Naive thymus-derived CD8-positive, alpha-beta T cell (primary cell): ENCODE measurements at regions not wholly inside any gene's neighbourhood (a gene's known extent, or its start where the extent isn't known, plus 50 kb on each side); places are given as distances from the start of the nearest gene placed in this dataset.

ENCODE experiments used
- ATAC-seq, 2 donors: fragments of 150-1000 bp; cut with Tn5 transposase in 1 of 2; sonication (Bioruptor Pico), chemical (Tn5 transposase) in 1 of 2; 1 replicate in 1 of 2; 2 replicates in 1 of 2; pipeline ENCODE4 v1.10.0; 2021; ENCODE audit warnings: mild to moderate bottlenecking in 2 of 2, moderate library complexity in 2 of 2
- POLR2A ChIA-PET: fragments of 350-600 bp; sonication (Branson Sonifier 250); formaldehyde crosslinking; loops from one replicate; lab custom pipeline; 2021; ENCODE audit warnings: antibody characterized with exemption; lab: Charles Lee
- DNase-seq, 10 donors: peaks; one replicate each; pipeline versions ENCODE4 v3.0.0 to v3.0.0-alpha.2; 2020 to 2022
- H3K27ac Mint-ChIP-seq, 10 donors: one replicate each; pipeline ENCODE4 v1.8.0; 2020 to 2022; ENCODE audit warnings: mild to moderate bottlenecking in 10 of 10, mixed read lengths in 10 of 10, moderate library complexity in 4 of 10, inconsistent platforms in 1 of 10
- H3K27me3 Mint-ChIP-seq, 5 donors: one replicate each; pipeline ENCODE4 v1.8.0; 2021 to 2022; ENCODE audit warnings: mixed read lengths in 5 of 5
- H3K36me3 Mint-ChIP-seq, 3 donors: one replicate each; pipeline ENCODE4 v1.8.0; 2020 to 2022; ENCODE audit warnings: mixed read lengths in 3 of 3, mild to moderate bottlenecking in 2 of 3, inconsistent platforms in 1 of 3
- H3K4me1 Mint-ChIP-seq, 4 donors: one replicate each; pipeline ENCODE4 v1.8.0; 2021 to 2022; ENCODE audit warnings: mixed read lengths in 4 of 4
- H3K4me3 Mint-ChIP-seq, 10 donors: one replicate each; pipeline ENCODE4 v1.8.0; 2020 to 2022; ENCODE audit warnings: mild to moderate bottlenecking in 10 of 10, mixed read lengths in 10 of 10, moderate library complexity in 6 of 10, inconsistent platforms in 1 of 10
- H3K9me3 Mint-ChIP-seq, 9 donors: one replicate each; pipeline ENCODE4 v1.8.0; 2020 to 2022; ENCODE audit warnings: mixed read lengths in 9 of 9, mild to moderate bottlenecking in 3 of 9, inconsistent platforms in 1 of 9, moderate library complexity in 1 of 9

DNA sequence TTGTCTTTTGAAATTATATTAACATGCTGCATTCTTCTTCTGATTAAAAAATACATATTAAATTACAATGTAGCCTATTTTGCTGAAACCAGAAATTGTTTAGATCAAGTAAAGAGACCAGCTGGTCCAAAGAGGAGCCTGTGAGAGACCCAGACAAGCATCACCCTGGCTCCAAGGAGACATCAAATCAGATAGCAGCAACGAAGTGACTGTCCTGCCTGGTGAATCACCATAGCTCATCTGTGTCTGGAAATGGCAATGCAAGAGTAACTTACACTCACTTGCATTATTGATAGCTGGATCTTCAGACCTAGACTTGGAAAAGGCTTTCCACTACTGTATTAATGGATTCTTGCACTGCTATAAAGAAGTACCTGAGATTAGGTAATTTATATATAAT lies 169.1 kb downstream of the KCTD12 start:
- no peaks in the 10 kb centered on the region for H3K27me3 Mint-ChIP-seq
- H3K9me3 Mint-ChIP-seq: no peaks in the 10 kb centered on the region
- no peak overlapping the region for H3K4me3 Mint-ChIP-seq
- H3K36me3 Mint-ChIP-seq: no peaks in the 10 kb centered on the region
- H3K4me1 Mint-ChIP-seq: peaks cover 0 to 3% (median 0%) of the 10 kb centered on the region in 4 donors
- ATAC-seq (no peak), DNase-seq (no peak)
- no peak overlapping the region for H3K27ac Mint-ChIP-seq
- POLR2A ChIA-PET: no interaction called here

DNA sequence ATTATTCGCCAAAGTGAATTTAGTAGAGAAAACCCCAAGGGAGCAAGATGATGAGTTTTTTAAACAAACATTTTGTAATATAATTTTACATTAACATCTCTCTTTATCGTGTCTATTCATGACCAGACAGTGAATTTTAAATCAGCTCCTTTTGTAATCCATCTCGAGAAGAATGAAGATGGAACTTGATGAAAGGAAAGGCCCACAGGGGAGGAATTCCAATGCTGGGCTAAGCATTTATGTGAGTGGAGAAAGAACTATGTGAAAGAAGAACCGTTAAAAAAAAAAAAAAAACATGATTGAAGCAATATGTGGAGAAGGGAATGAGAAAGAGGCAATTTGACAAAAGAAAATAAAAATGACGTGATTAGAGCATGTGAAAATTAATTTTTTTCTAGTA lies 170.6 kb downstream of the KCTD12 start:
- ATAC-seq (no peak), DNase-seq (no peak)
- Mint-ChIP-seq H3K4me3 (no peak overlapping the region), H3K4me1 (peaks cover 0 to 3% (median 0%) of the 10 kb centered on the region in 4 donors), H3K9me3 (no peaks in the 10 kb centered on the region), H3K36me3 (no peaks in the 10 kb centered on the region), H3K27ac (no peak overlapping the region), H3K27me3 (no peaks in the 10 kb centered on the region)
- POLR2A ChIA-PET: no interaction called here

DNA sequence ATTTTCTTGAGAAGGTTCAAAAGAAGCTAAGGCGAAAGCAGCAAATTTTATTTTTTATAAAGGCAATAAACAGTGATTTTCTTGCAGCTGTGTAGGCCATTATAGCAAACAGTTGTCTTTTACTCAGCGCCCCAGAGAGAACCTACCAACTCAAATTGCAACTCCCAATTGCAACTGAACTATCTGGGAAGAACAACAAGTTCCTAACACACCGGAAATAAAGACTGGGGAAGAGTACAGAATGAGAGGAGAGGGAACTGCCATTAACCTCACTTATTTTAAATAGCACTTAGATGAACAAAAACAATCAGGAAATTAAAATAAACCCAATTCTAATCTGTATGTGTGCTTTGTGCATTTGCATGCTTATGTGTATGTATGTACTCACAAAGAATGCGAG lies 171.1 kb downstream of the KCTD12 start:
- Mint-ChIP-seq H3K27ac (no peak overlapping the region), H3K4me3 (no peak overlapping the region), H3K36me3 (no peaks in the 10 kb centered on the region), H3K27me3 (no peaks in the 10 kb centered on the region), H3K9me3 (no peaks in the 10 kb centered on the region), H3K4me1 (peaks cover 0 to 3% (median 0%) of the 10 kb centered on the region in 4 donors)
- ATAC-seq: no peak
- POLR2A ChIA-PET: no interaction called here
- no peak for DNase-seq

DNA sequence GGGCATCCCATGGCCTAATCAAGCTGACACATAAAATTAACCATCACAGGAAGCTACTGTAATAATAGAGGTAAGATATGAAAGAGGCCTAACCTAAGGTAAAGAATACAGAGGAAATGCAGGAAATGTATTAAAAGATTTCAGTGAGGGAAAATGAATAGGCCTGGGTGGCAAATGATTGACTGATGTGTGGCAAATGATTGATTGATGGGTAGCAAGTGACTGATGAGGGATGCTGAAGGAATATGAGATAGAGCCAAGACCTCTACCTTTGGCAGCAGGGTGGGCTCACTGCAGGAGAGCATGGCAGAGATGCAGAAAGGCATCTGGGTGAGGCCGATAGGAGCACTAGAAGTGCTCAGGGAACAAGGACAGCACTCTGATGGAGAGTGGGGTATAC lies 172.9 kb downstream of the KCTD12 start:
- Mint-ChIP-seq H3K9me3 (no peaks in the 10 kb centered on the region), H3K4me3 (no peak overlapping the region), H3K4me1 (peaks cover 0 to under 1% (median 0%) of the 10 kb centered on the region in 4 donors), H3K27ac (peak overlapping the region in 2 of 10 donors; percentile 9 to 54), H3K36me3 (no peaks in the 10 kb centered on the region), H3K27me3 (no peaks in the 10 kb centered on the region)
- DNase-seq (no peak), ATAC-seq (no peak)
- POLR2A ChIA-PET: interaction anchor here (0.6 kb wide), 1 partner anchor 166 kb away, joined by 3 read pairs; no protein-coding TSS in a partner anchor

DNA sequence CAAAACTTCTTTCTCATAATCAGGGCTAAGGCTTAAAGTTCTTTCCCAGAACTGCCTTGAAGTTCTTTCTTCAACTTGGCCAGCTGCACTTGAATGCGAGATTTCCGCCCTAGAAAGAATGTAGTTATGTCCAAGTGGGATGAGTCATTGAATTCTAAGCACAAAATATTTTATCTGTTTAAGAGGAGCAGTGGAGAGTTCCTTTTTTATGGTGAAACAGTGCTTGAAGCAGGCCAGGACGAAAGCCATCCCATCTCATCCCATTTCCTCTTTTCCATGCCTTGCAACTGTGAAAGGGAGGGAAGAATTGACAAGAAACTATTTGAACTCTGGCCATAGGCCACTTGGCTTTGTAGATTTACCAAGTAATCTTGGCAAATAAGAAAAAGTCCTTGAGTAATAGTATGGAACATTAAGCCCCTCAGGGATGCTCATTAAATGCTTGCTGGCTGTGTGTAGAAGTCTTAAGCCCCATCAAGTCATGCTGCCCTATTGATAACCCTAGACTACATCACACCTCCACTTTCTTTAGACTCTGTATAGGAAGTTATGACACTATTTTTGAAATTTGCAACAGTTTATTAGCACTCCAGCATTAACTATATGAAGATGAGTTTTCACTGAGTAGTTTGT lies 174.5 kb downstream of the KCTD12 start:
- no peak for ATAC-seq

DNA sequence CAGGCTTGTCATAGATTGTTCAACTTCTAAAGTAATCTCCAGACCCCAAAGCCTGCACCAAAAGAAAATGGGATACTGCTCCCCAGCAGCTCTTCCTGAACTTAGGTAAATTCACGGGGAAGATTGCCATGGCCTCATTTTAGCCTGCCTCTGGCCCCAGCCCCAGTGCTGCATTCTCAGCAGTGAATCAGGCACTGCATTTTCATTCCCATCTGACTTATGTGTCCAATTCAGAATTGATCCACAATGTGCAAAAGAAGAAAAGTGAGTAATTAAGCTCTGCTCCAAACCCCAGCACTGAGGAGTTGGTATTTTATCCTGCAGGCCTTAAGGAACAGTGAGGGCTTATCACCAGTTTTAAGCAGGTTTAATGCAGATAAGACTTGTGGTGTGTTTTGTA lies 176.4 kb downstream of the KCTD12 start:
- no peaks in the 10 kb centered on the region for H3K9me3 Mint-ChIP-seq
- H3K4me1 Mint-ChIP-seq: no peaks in the 10 kb centered on the region
- no peak overlapping the region for H3K27ac Mint-ChIP-seq
- no peak overlapping the region for H3K4me3 Mint-ChIP-seq
- POLR2A ChIA-PET: no interaction called here
- no peak for DNase-seq
- no peaks in the 10 kb centered on the region for H3K36me3 Mint-ChIP-seq
- no peak for ATAC-seq
- no peaks in the 10 kb centered on the region for H3K27me3 Mint-ChIP-seq

More for the DNA sequence above, 174.5 kb downstream of the KCTD12 start:
- H3K27ac Mint-ChIP-seq: peak overlapping the region in 1 of 10 donors; percentile 49
- H3K27me3 Mint-ChIP-seq: no peaks in the 10 kb centered on the region
- H3K4me3 Mint-ChIP-seq: no peak overlapping the region
- H3K36me3 Mint-ChIP-seq: no peaks in the 10 kb centered on the region
- H3K9me3 Mint-ChIP-seq: no peaks in the 10 kb centered on the region
- H3K4me1 Mint-ChIP-seq: no peaks in the 10 kb centered on the region
- POLR2A ChIA-PET: no interaction called here
- no peak for DNase-seq

DNA sequence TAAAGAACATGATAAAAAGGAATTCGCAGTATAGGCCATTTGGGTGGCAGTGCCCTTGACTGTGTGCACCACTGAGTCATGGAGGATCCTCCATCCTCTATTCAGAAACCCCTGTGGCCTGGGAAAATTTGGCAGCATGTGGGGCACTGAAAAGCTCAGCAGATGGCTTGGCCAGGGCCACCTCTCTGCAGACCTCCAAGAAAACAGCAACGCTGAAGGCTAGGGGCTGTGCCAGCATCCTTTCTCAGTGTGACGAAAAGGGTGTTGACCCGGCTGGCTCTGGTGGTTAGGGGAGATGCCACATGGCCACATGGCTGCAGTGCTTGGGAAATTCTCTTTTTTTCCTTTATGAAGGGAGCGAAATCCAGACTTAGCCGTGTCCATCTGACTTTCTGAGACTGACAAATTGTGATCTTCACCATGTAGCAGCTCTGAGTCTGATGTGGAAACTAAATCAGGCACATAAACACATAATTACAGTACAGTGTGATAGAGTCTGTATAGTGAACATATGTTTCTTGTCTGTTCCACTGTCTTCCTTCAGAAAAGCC lies 178.0 kb downstream of the KCTD12 start:
- Mint-ChIP-seq H3K27me3 (no peaks in the 10 kb centered on the region), H3K4me3 (no peak overlapping the region), H3K27ac (no peak overlapping the region), H3K9me3 (no peaks in the 10 kb centered on the region), H3K4me1 (no peaks in the 10 kb centered on the region), H3K36me3 (no peaks in the 10 kb centered on the region)
- ATAC-seq (no peak), DNase-seq (no peak)
- POLR2A ChIA-PET: no interaction called here

DNA sequence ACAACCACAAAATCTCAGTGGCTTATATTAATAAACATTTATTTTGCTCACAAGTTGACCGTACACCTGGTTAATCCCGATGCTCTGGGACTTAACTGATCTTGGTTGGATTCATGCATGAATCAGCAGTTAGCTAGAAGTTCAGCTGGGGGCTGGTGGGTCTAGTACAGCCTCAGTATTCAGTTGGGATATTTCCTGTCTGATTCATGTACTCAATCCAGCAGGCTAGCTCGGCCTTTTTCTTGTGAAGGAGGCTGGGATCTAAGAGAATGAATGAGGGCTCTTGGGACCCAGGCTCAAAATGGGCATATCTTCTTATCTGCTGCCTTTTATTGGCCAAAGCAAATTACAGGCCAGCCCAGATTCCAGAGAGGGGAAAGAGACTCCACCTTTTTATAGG lies 178.8 kb downstream of the KCTD12 start:
- POLR2A ChIA-PET: no interaction called here
- Mint-ChIP-seq H3K9me3 (no peaks in the 10 kb centered on the region), H3K27ac (no peak overlapping the region), H3K4me1 (no peaks in the 10 kb centered on the region), H3K4me3 (no peak overlapping the region), H3K36me3 (no peaks in the 10 kb centered on the region), H3K27me3 (no peaks in the 10 kb centered on the region)
- DNase-seq: no peak
- no peak for ATAC-seq

DNA sequence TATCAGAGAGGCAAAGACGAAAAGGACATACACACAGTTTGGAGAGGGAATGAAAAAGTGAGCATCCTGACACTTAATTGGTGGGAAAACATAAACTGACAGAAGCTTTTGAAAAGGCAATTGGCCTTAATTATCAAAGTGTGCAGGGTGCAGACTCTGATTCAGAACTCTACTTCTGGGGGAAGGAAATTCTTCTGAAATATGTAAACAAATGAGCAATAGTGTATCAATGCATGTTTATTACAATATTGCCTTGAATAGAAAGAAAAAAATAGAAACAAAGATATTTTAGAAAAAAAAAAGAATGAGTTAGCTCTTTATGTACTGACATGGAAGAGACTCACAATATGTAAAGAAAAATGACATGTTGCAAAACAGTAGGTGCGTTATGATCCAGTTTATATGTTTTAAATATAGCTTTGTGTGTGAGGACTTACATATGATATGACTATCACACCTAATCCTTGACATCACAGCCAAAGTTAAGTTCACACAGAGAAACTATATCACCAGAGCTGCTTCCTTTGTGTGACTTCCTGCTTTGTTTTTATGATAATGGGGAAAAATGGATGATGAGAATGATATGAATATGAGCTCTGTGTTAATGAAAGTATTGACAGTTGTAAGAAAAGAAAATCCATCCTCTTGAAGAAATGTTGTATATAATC lies 182.4 kb downstream of the KCTD12 start:
- no peak for ATAC-seq
- H3K9me3 Mint-ChIP-seq: no peaks in the 10 kb centered on the region
- no peak overlapping the region for H3K27ac Mint-ChIP-seq
- H3K36me3 Mint-ChIP-seq: no peaks in the 10 kb centered on the region
- DNase-seq: no peak
- no peaks in the 10 kb centered on the region for H3K4me1 Mint-ChIP-seq
- POLR2A ChIA-PET: no interaction called here
- H3K27me3 Mint-ChIP-seq: peaks cover 0 to 19% (median 3%) of the 10 kb centered on the region in 5 donors
- H3K4me3 Mint-ChIP-seq: no peak overlapping the region

DNA sequence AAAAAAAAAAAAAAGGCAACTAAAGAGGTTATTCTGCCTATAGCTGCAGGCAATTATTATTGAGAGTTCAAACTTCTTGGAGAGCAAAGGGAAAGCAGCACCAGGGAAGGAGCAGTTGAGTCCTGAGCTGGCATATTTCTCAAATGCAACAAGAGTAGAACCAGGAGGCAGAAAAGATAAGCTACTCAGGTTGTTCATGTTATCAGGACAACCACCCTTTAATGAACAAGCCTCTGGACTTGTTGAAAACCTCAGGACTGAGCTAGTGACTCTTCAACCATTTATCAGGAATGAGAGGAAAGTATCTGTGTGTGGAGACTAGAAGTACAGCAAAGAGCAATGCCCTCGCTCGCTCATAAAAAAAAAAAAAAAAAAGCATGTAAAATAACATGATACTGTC lies 183.0 kb downstream of the KCTD12 start:
- no peak for ATAC-seq
- no peak for DNase-seq

DNA sequence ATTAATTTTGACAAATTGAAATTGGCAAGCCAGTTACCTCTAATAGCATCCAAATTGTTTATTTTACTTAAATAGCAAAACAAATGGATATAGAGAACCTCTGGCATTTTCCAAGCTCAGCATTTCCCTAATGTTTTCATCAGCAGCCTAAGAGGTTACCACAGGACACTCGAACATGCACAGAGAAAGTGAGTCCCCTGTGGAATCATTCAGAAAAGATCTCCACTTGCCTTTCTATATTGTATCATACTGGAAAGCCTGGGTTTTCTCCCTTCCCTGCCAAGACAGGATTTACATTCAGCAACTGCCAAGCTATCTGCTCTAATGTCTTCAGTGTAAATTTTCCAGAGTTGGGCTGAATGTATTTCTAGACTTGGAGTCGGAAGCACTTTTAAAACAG lies 188.9 kb downstream of the KCTD12 start:
- DNase-seq (no peak), ATAC-seq (no peak)
- POLR2A ChIA-PET: no interaction called here
- Mint-ChIP-seq H3K9me3 (peaks cover 0 to 2% (median 0%) of the 10 kb centered on the region in 9 donors), H3K27ac (no peak overlapping the region), H3K27me3 (peaks cover 0 to 44% (median 6%) of the 10 kb centered on the region in 5 donors), H3K36me3 (no peaks in the 10 kb centered on the region), H3K4me3 (no peak overlapping the region), H3K4me1 (no peaks in the 10 kb centered on the region)

More for the DNA sequence above, 183.0 kb downstream of the KCTD12 start:
- H3K36me3 Mint-ChIP-seq: no peaks in the 10 kb centered on the region
- H3K9me3 Mint-ChIP-seq: no peaks in the 10 kb centered on the region
- H3K4me1 Mint-ChIP-seq: no peaks in the 10 kb centered on the region
- no peak overlapping the region for H3K4me3 Mint-ChIP-seq
- H3K27me3 Mint-ChIP-seq: peaks cover 0 to 25% (median 3%) of the 10 kb centered on the region in 5 donors
- H3K27ac Mint-ChIP-seq: no peak overlapping the region
- POLR2A ChIA-PET: no interaction called here

DNA sequence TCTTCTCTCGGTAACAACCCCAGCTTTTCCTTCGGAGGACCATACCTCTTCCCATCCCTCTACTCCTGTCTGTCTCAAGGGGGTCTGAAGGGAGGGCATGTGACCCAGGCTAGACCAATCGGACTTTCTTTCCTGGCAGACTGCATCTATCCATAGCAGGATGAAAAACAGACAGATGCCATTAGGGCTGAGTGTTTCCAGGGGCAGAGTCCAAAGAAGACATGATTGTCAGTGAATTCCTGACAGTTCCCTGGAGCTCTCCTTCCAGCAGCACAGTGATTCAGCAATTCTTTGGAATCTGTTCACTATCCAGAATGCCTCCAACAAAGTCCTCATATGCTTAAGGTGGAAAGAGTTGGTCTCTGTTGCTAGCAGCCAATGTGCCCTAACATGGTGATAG lies 189.8 kb downstream of the KCTD12 start:
- H3K9me3 Mint-ChIP-seq: peaks cover 0 to 2% (median 0%) of the 10 kb centered on the region in 9 donors
- POLR2A ChIA-PET: no interaction called here
- no peak for ATAC-seq
- H3K27me3 Mint-ChIP-seq: peaks cover 0 to 44% (median 6%) of the 10 kb centered on the region in 5 donors
- H3K4me1 Mint-ChIP-seq: no peaks in the 10 kb centered on the region
- no peak overlapping the region for H3K4me3 Mint-ChIP-seq
- DNase-seq: no peak
- H3K36me3 Mint-ChIP-seq: no peaks in the 10 kb centered on the region
- no peak overlapping the region for H3K27ac Mint-ChIP-seq

DNA sequence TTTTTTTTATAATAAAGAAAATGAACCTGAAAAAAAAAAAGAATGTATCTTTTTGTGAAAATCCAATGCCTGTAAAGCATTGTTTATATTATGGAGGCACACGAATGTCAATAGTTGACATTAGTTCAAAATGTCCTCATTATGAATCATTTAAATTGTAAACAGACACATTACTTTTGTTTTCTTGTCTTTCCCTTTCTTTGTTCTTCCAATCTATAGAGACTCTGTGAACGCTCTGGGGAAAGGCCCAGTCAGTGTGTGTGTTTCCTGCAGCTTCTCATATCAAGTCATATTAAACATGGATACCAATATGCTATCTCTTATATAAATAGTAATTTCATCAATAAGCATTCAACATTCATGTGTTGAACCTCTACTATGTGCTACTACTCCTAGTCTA lies 193.1 kb downstream of the KCTD12 start:
- peaks cover 0 to 5% (median 0%) of the 10 kb centered on the region in 9 donors for H3K9me3 Mint-ChIP-seq
- H3K27ac Mint-ChIP-seq: no peak overlapping the region
- H3K4me1 Mint-ChIP-seq: peaks cover 0 to 2% (median 0%) of the 10 kb centered on the region in 4 donors
- H3K27me3 Mint-ChIP-seq: peaks cover 0 to 18% (median 2%) of the 10 kb centered on the region in 5 donors
- H3K36me3 Mint-ChIP-seq: no peaks in the 10 kb centered on the region
- ATAC-seq (no peak), DNase-seq (no peak)
- H3K4me3 Mint-ChIP-seq: no peak overlapping the region
- POLR2A ChIA-PET: no interaction called here
